H1 (cell line): ENCODE measurements at regions not wholly inside any gene's neighbourhood (a gene's known extent, or its start where the extent isn't known, plus 50 kb on each side); places are given as distances from the start of the nearest gene placed in this dataset.

ENCODE experiments used
- CTCF ChIA-PET: fragments of 300-600 bp; sonication (Branson Sonifier 250); formaldehyde crosslinking; loops from one replicate; lab custom pipeline; 2021; ENCODE audit not compliant: partially characterized antibody; lab: Charles Lee
- POLR2A ChIA-PET: fragments of 300-600 bp; sonication (Branson Sonifier 250); formaldehyde crosslinking; loops from one replicate; lab custom pipeline; 2021; ENCODE audit warnings: inconsistent platforms; ENCODE audit not compliant: partially characterized antibody; lab: Charles Lee
- DNase-seq, 2 experiments: peaks; one replicate each; pipeline versions ENCODE4 v3.0.0 to v3.0.0-alpha.2; 2010 to 2022; ENCODE audit warnings: low spot score in 2 of 2, low read depth in 1 of 2, mixed read lengths in 1 of 2
- FAIRE-seq: peaks from 2 replicates; lab custom pipeline; 2011; peaks lifted over from hg19 to GRCh38; lab: Jason Lieb, UNC
- H2AFZ ChIP-seq: 2 replicates; pipeline ENCODE4 v1.8.1; 2012; ENCODE audit warnings: low read length, inconsistent platforms
- H2AK5ac ChIP-seq: 2 replicates; pipeline ENCODE4 v1.6.1; 2013; ENCODE audit warnings: low read depth, low read length
- H2BK120ac ChIP-seq: replicated peaks from 2 replicates; pipeline ENCODE3; 2013; ENCODE audit warnings: low read depth, low read length, inconsistent platforms
- H2BK12ac ChIP-seq: 2 replicates; pipeline ENCODE4 v1.6.1; 2013; ENCODE audit warnings: low read depth, low read length
- H2BK15ac ChIP-seq: 2 replicates; pipeline ENCODE4 v1.6.1; 2013; ENCODE audit warnings: low read length
- H2BK20ac ChIP-seq: 2 replicates; pipeline ENCODE4 v1.6.1; 2013; ENCODE audit warnings: low read length
- H2BK5ac ChIP-seq: 2 replicates; pipeline ENCODE4 v1.6.1; 2013; ENCODE audit warnings: low read depth, low read length
- H3K14ac ChIP-seq: 2 replicates; pipeline ENCODE4 v1.6.1; 2013; ENCODE audit warnings: inconsistent platforms; ENCODE audit not compliant: insufficient read length
- H3K18ac ChIP-seq: 2 replicates; pipeline ENCODE4 v1.6.1; 2013; ENCODE audit warnings: low read length; ENCODE audit errors: extremely low read depth
- H3K23ac ChIP-seq: 2 replicates; pipeline ENCODE4 v1.6.1; 2013; ENCODE audit warnings: inconsistent platforms; ENCODE audit not compliant: insufficient read length
- H3K23me2 ChIP-seq: 2 replicates; pipeline ENCODE4 v1.6.1; 2013; ENCODE audit warnings: low read depth, low read length
- H3K27ac ChIP-seq: 2 replicates; pipeline ENCODE4 v1.6.1; 2011; ENCODE audit warnings: low read depth, low read length, inconsistent platforms
- H3K27me3 ChIP-seq, 4 experiments: replicated peaks in 1 of 4; 1 replicate in 1 of 4; 2 replicates in 3 of 4; pipeline versions ENCODE4 v1.6.1 to v1.8.1; 2011 to 2013; ENCODE audit warnings: low read length in 3 of 4, mild to moderate bottlenecking in 3 of 4, inconsistent platforms in 2 of 4, mixed read lengths in 2 of 4, moderate library complexity in 1 of 4; ENCODE audit not compliant: control insufficient read depth in 3 of 4, insufficient read depth in 3 of 4; ENCODE audit errors: extremely low read depth in 1 of 4
- H3K36me3 ChIP-seq, 4 experiments: 2 replicates each; pipeline versions ENCODE4 v1.6.1 to v1.8.1; 2011 to 2013; ENCODE audit warnings: mild to moderate bottlenecking in 4 of 4, low read length in 3 of 4, moderate library complexity in 2 of 4, control low read depth in 1 of 4, inconsistent platforms in 1 of 4; ENCODE audit not compliant: insufficient read depth in 4 of 4, control insufficient read depth in 2 of 4
- H3K4ac ChIP-seq: replicated peaks from 2 replicates; pipeline ENCODE3; 2013; ENCODE audit warnings: low read length, low read depth, mixed read lengths, inconsistent platforms; ENCODE audit not compliant: insufficient read length
- H3K4me1 ChIP-seq, 4 experiments: replicated peaks in 1 of 4; 1 replicate in 1 of 4; 2 replicates in 3 of 4; pipeline versions ENCODE4 v1.6.1 to v1.8.1; 2011 to 2013; ENCODE audit warnings: low read length in 3 of 4, inconsistent platforms in 2 of 4, mixed read lengths in 1 of 4; ENCODE audit not compliant: insufficient read depth in 4 of 4, control insufficient read depth in 3 of 4
- H3K4me2 ChIP-seq, 2 experiments: 2 replicates each; pipeline versions ENCODE4 v1.6.1 to v1.8.1; 2011 to 2013; ENCODE audit warnings: low read depth in 2 of 2, low read length in 2 of 2, control low read depth in 1 of 2, inconsistent platforms in 1 of 2, mild to moderate bottlenecking in 1 of 2; ENCODE audit not compliant: insufficient read depth in 1 of 2
- H3K4me3 ChIP-seq, 4 experiments: fragments of 200-600, 300-600 bp in 1 of 4; sonication (generic), shearing (Covaris generic), sonication (Bioruptor Twin) in 1 of 4; 2 replicates each; pipeline versions ENCODE4 v1.5.1 to v1.8.1; 2011 to 2016; ENCODE audit warnings: low read length in 4 of 4, low read depth in 3 of 4, control low read depth in 2 of 4, inconsistent platforms in 2 of 4, mild to moderate bottlenecking in 2 of 4, mixed read lengths in 1 of 4, moderate library complexity in 1 of 4; ENCODE audit not compliant: insufficient read depth in 2 of 4; ENCODE audit errors: extremely low read depth in 1 of 4
- H3K56ac ChIP-seq: replicated peaks from 2 replicates; pipeline ENCODE3; 2013; ENCODE audit warnings: low read depth, mild to moderate bottlenecking, mixed read lengths, low read length, inconsistent platforms; ENCODE audit not compliant: insufficient read length
- H3K79me1 ChIP-seq: 2 replicates; pipeline ENCODE4 v1.6.1; 2013; ENCODE audit warnings: low read depth, low read length, control low read depth
- H3K79me2 ChIP-seq, 2 experiments: 2 replicates each; pipeline versions ENCODE4 v1.6.1 to v1.8.1; 2012 to 2013; ENCODE audit warnings: low read length in 2 of 2, mild to moderate bottlenecking in 2 of 2, inconsistent platforms in 1 of 2; ENCODE audit not compliant: insufficient read depth in 2 of 2, control insufficient read depth in 1 of 2
- H3K9ac ChIP-seq, 4 experiments: replicated peaks in 1 of 4; 1 replicate in 1 of 4; 2 replicates in 3 of 4; pipeline versions ENCODE4 v1.6.1 to v1.8.1; 2011 to 2013; ENCODE audit warnings: low read depth in 3 of 4, low read length in 3 of 4, control low read depth in 2 of 4, mild to moderate bottlenecking in 2 of 4, moderate library complexity in 2 of 4, inconsistent platforms in 1 of 4; ENCODE audit errors: extremely low read depth in 1 of 4
- H3K9me3 ChIP-seq, 2 experiments: 2 replicates each; pipeline versions ENCODE4 v1.6.1 to v1.8.1; 2012 to 2013; ENCODE audit warnings: mild to moderate bottlenecking in 2 of 2, moderate library complexity in 2 of 2, control low read depth in 1 of 2, inconsistent platforms in 1 of 2, low read depth in 1 of 2, low read length in 1 of 2, mixed read lengths in 1 of 2; ENCODE audit not compliant: insufficient read depth in 2 of 2
- H4K20me1 ChIP-seq, 2 experiments: replicated peaks in 1 of 2; 2 replicates each; pipeline versions ENCODE3 to v1.8.1; 2011 to 2013; ENCODE audit warnings: inconsistent platforms in 2 of 2, low read length in 2 of 2, mild to moderate bottlenecking in 1 of 2; ENCODE audit not compliant: insufficient read depth in 2 of 2, control insufficient read depth in 1 of 2
- H4K5ac ChIP-seq: 2 replicates; pipeline ENCODE4 v1.6.1; 2013; ENCODE audit warnings: low read length, low read depth, mixed read lengths, inconsistent platforms; ENCODE audit not compliant: insufficient read length
- H4K8ac ChIP-seq: 2 replicates; pipeline ENCODE4 v1.8.0; 2013; ENCODE audit warnings: mild to moderate bottlenecking, moderate library complexity, low read length, inconsistent platforms; ENCODE audit not compliant: insufficient read depth; ENCODE audit errors: extremely low read depth
- H4K91ac ChIP-seq: replicated peaks from 2 replicates; pipeline ENCODE3; 2013; ENCODE audit warnings: low read length, mixed read lengths, inconsistent platforms; ENCODE audit not compliant: insufficient read length
- ASH2L ChIP-seq: fragments of 200-600, 300-600 bp; sonication (generic); IDR thresholded peaks from one replicate; pipeline ENCODE4 v1.7.1; 2017; ENCODE audit warnings: low read length
- ATF2 ChIP-seq: IDR thresholded peaks from 2 replicates; pipeline ENCODE4 v1.6.1; 2012; ENCODE audit warnings: low read length, inconsistent platforms
- BRCA1 ChIP-seq: IDR thresholded peaks from 2 replicates; pipeline ENCODE4 v1.6.1; 2012; ENCODE audit warnings: low read depth, low read length, improper control_type of control experiment
- CBX5 ChIP-seq: fragments of 300-800, 300-1000 bp; sonication (generic); IDR thresholded peaks from 2 replicates; pipeline ENCODE4 v1.7.1; 2016; ENCODE audit warnings: antibody characterized with exemption, low read length, low read depth
- CREB1 ChIP-seq: IDR thresholded peaks from 2 replicates; pipeline ENCODE4 v1.6.1; 2012; ENCODE audit warnings: inconsistent platforms
- EGR1 ChIP-seq: IDR thresholded peaks from 2 replicates; pipeline ENCODE4 v1.6.1; 2011; ENCODE audit warnings: low read depth, low read length, borderline replicate concordance
- PHF8 ChIP-seq: fragments of 200-600 bp; sonication (generic); conservative IDR thresholded peaks from 2 replicates; pipeline ENCODE4 v1.7.1; 2012; ENCODE audit warnings: low read depth, mild to moderate bottlenecking, inconsistent platforms, low read length, moderate library complexity
- POLR2AphosphoS5 ChIP-seq: IDR thresholded peaks from 2 replicates; pipeline ENCODE4 v1.6.1; 2011; ENCODE audit warnings: low read depth, low read length
- POU5F1 ChIP-seq: IDR thresholded peaks from 2 replicates; pipeline ENCODE4 v1.6.1; 2011; ENCODE audit warnings: low read depth, mild to moderate bottlenecking, low read length, moderate library complexity
- RAD21 ChIP-seq, 2 experiments: IDR thresholded peaks in 1 of 2; conservative IDR thresholded peaks in 1 of 2; 2 replicates each; pipeline ENCODE4 v1.6.1; 2011; ENCODE audit warnings: low read depth in 2 of 2, low read length in 2 of 2, improper control_type of control experiment in 1 of 2, inconsistent platforms in 1 of 2, mild to moderate bottlenecking in 1 of 2, moderate library complexity in 1 of 2
- RXRA ChIP-seq: IDR thresholded peaks from 2 replicates; pipeline ENCODE4 v1.6.1; 2011; ENCODE audit warnings: low read depth, mild to moderate bottlenecking, low read length, moderate library complexity; ENCODE audit not compliant: insufficient read depth
- SIRT6 ChIP-seq: IDR thresholded peaks from one replicate; pipeline ENCODE4 v1.7.1; 2012; ENCODE audit warnings: low read length, inconsistent platforms
- TEAD4 ChIP-seq: IDR thresholded peaks from 2 replicates; pipeline ENCODE4 v1.6.1; 2012; ENCODE audit warnings: low read depth, low read length, inconsistent platforms, mixed read lengths
- ZNF274 ChIP-seq: IDR thresholded peaks from 2 replicates; pipeline ENCODE4 v1.7.0; 2012; ENCODE audit warnings: low read length, borderline replicate concordance; ENCODE audit errors: extremely low read depth
- WGBS, 2 experiments: shearing (Covaris generic) in 1 of 2; methylation state at CpG; one replicate each; pipeline versions ENCODE4 v1.1.6 to v1.1.7; 2013 to 2015; ENCODE audit warnings: low lambda C conversion rate in 2 of 2, mixed read lengths in 2 of 2, inconsistent platforms in 1 of 2, low coverage in 1 of 2, missing lambda C conversion rate in 1 of 2; ENCODE audit not compliant: insufficient replicate concordance in 2 of 2, insufficient coverage in 1 of 2, insufficient read length in 1 of 2; ENCODE audit errors: extremely low coverage in 1 of 2, missing lambda C conversion rate in 1 of 2; 5-methylcytosine and 5-hydroxymethylcytosine counted together

GRCh38 chr3:4907050-4907449 is 72.2 kb upstream of the BHLHE40 start:
- no peaks in the 10 kb centered on the region for H3K23me2 ChIP-seq
- no peak overlapping the region for H4K91ac ChIP-seq
- peaks cover 0 to 6% (median 2%) of the 10 kb centered on the region in 4 experiments; a peak in 3 of 7 replicates for H3K4me1 ChIP-seq
- no peak overlapping the region for H2AFZ ChIP-seq
- no peak overlapping the region for H3K56ac ChIP-seq
- H4K8ac ChIP-seq, result no peak overlapping the region
- ChIA-PET CTCF (interaction anchor here (0.5 to 2.6 kb wide), 8 partner anchors 12 to 208 kb away, joined by 3 to 12 read pairs (median 4); no protein-coding TSS in a partner anchor), POLR2A (interaction anchor here (1.6 kb wide), 1 partner anchor 8 kb away, joined by 3 read pairs; no protein-coding TSS in a partner anchor)
- no peak overlapping the region for H2BK120ac ChIP-seq
- H4K5ac ChIP-seq, result no peak overlapping the region
- no peaks in the 10 kb centered on the region for H3K79me2 ChIP-seq
- no peak overlapping the region for H2BK20ac ChIP-seq
- H3K4me2 ChIP-seq, result no peak overlapping the region
- H3K27ac ChIP-seq, result no peak overlapping the region
- no peak overlapping the region for H2BK12ac ChIP-seq
- no peak overlapping the region for H3K18ac ChIP-seq
- H3K9me3 ChIP-seq, result no peaks in the 10 kb centered on the region
- no peak for DNase-seq
- no peaks in the 10 kb centered on the region for H3K79me1 ChIP-seq
- H2BK5ac ChIP-seq, result no peak overlapping the region
- no peak overlapping the region for H3K4ac ChIP-seq
- H2BK15ac ChIP-seq, result no peak overlapping the region
- no peaks in the 10 kb centered on the region for H4K20me1 ChIP-seq
- no peak overlapping the region for H3K9ac ChIP-seq
- no peak overlapping the region for H3K23ac ChIP-seq
- no peak overlapping the region for H2AK5ac ChIP-seq
- H3K36me3 ChIP-seq, result no peaks in the 10 kb centered on the region
- no peak for FAIRE-seq
- H3K27me3 ChIP-seq, result no peaks in the 10 kb centered on the region; a peak in 1 of 7 replicates
- 95% methylated on average over 1 of the region's 1 CpG; no CpG with 5 or more reads in 1 of the 2 experiments for WGBS, 2 experiments
- H3K14ac ChIP-seq, result no peak overlapping the region
- no peak overlapping the region for H3K4me3 ChIP-seq
- TF ChIP-seq EGR1, result no peak
- no peak for TF ChIP-seq POU5F1
- no peak for TF ChIP-seq ZNF274
- TF ChIP-seq CREB1, result no peak
- TF ChIP-seq BRCA1, result no peak
- no peak for TF ChIP-seq ASH2L
- TF ChIP-seq RAD21 (IDR thresholded peaks at IDR 0.05 in 1 of 2, conservative IDR thresholded peaks at IDR 0.05 in 1 of 2; ENCODE audit: low read depth in 2 of 2, low read length in 2 of 2), result no peak
- TF ChIP-seq TEAD4, result no peak
- no peak for TF ChIP-seq CBX5
- no peak for TF ChIP-seq POLR2AphosphoS5
- no peak for TF ChIP-seq PHF8
- TF ChIP-seq SIRT6, result no peak
- TF ChIP-seq ATF2, result no peak
- TF ChIP-seq RXRA, result no peak
